IgD-negative memory B cell (primary cell): ENCODE measurements at regions not wholly inside any gene's neighbourhood (a gene's known extent, or its start where the extent isn't known, plus 50 kb on each side); places are given as distances from the start of the nearest gene placed in this dataset.

ENCODE experiments used
- H3K27ac Mint-ChIP-seq, 3 donors: one replicate each; pipeline ENCODE4 v1.8.0; 2020 to 2022; ENCODE audit warnings: mild to moderate bottlenecking in 3 of 3, mixed read lengths in 3 of 3, moderate library complexity in 1 of 3
- H3K27me3 Mint-ChIP-seq: one replicate; pipeline ENCODE4 v1.8.0; 2021; ENCODE audit warnings: mixed read lengths
- H3K36me3 Mint-ChIP-seq: one replicate; pipeline ENCODE4 v1.8.0; 2020; ENCODE audit warnings: mild to moderate bottlenecking, mixed read lengths
- H3K4me1 Mint-ChIP-seq, 3 donors: one replicate each; pipeline ENCODE4 v1.8.0; 2020 to 2022; ENCODE audit warnings: mixed read lengths in 3 of 3, mild to moderate bottlenecking in 1 of 3
- H3K4me3 Mint-ChIP-seq, 4 donors: one replicate each; pipeline ENCODE4 v1.8.0; 2020 to 2022; ENCODE audit warnings: mild to moderate bottlenecking in 4 of 4, mixed read lengths in 4 of 4, moderate library complexity in 3 of 4
- H3K9me3 Mint-ChIP-seq, 3 donors: one replicate each; pipeline ENCODE4 v1.8.0; 2020 to 2021; ENCODE audit warnings: mixed read lengths in 3 of 3, mild to moderate bottlenecking in 1 of 3

GRCh38 chr5:114700823-114701222, 339.0 kb downstream of the KCNN2 start:
- Mint-ChIP-seq H3K36me3 (no peaks in the 10 kb centered on the region), H3K4me3 (no peak overlapping the region), H3K27me3 (no peaks in the 10 kb centered on the region), H3K4me1 (peaks cover 0 to 1% (median 0%) of the 10 kb centered on the region in 3 donors), H3K27ac (no peak overlapping the region), H3K9me3 (peaks cover 0 to 6% (median 6%) of the 10 kb centered on the region in 3 donors)

GRCh38 chr5:114695292-114695904, 333.5 kb downstream of the KCNN2 start:
- no peaks in the 10 kb centered on the region for H3K36me3 Mint-ChIP-seq
- no peak overlapping the region for H3K4me3 Mint-ChIP-seq
- no peaks in the 10 kb centered on the region for H3K27me3 Mint-ChIP-seq
- H3K9me3 Mint-ChIP-seq, result peaks cover 0 to 7% (median 6%) of the 10 kb centered on the region in 3 donors
- H3K4me1 Mint-ChIP-seq, result no peaks in the 10 kb centered on the region
- no peak overlapping the region for H3K27ac Mint-ChIP-seq

GRCh38 chr5:114686356-114686755, 324.5 kb downstream of the KCNN2 start:
- H3K36me3 Mint-ChIP-seq, result no peaks in the 10 kb centered on the region
- no peak overlapping the region for H3K27ac Mint-ChIP-seq
- H3K4me1 Mint-ChIP-seq, result no peaks in the 10 kb centered on the region
- no peaks in the 10 kb centered on the region for H3K9me3 Mint-ChIP-seq
- H3K4me3 Mint-ChIP-seq, result no peak overlapping the region
- no peaks in the 10 kb centered on the region for H3K27me3 Mint-ChIP-seq

- Mint-ChIP-seq H3K4me3 (no peak overlapping the region), H3K27ac (no peak overlapping the region), H3K9me3 (no peaks in the 10 kb centered on the region), H3K27me3 (no peaks in the 10 kb centered on the region), H3K4me1 (no peaks in the 10 kb centered on the region), H3K36me3 (no peaks in the 10 kb centered on the region)
Measured at GRCh38 chr5:114678778-114679177, 316.9 kb downstream of the KCNN2 start.

GRCh38 chr5:114665551-114665950, 303.7 kb downstream of the KCNN2 start:
- no peaks in the 10 kb centered on the region for H3K36me3 Mint-ChIP-seq
- no peak overlapping the region for H3K27ac Mint-ChIP-seq
- peaks cover 0 to 1% (median 0%) of the 10 kb centered on the region in 3 donors for H3K4me1 Mint-ChIP-seq
- H3K27me3 Mint-ChIP-seq, result peaks cover under 1% of the 10 kb centered on the region
- peaks cover 0 to 4% (median 0%) of the 10 kb centered on the region in 3 donors for H3K9me3 Mint-ChIP-seq
- no peak overlapping the region for H3K4me3 Mint-ChIP-seq

- Mint-ChIP-seq H3K27ac (no peak overlapping the region), H3K36me3 (no peaks in the 10 kb centered on the region), H3K27me3 (peaks cover 1% of the 10 kb centered on the region), H3K4me1 (peaks cover 0 to 1% (median 0%) of the 10 kb centered on the region in 3 donors), H3K4me3 (no peak overlapping the region), H3K9me3 (peaks cover 0 to 4% (median 2%) of the 10 kb centered on the region in 3 donors)
Measured at GRCh38 chr5:114660791-114661190, 298.9 kb downstream of the KCNN2 start.

- H3K9me3 Mint-ChIP-seq, result peaks cover 0 to 3% (median 2%) of the 10 kb centered on the region in 3 donors
- H3K27ac Mint-ChIP-seq, result no peak overlapping the region
- H3K4me3 Mint-ChIP-seq, result no peak overlapping the region
- no peaks in the 10 kb centered on the region for H3K36me3 Mint-ChIP-seq
- peaks cover 1% of the 10 kb centered on the region for H3K27me3 Mint-ChIP-seq
- H3K4me1 Mint-ChIP-seq, result peaks cover 0 to 1% (median 0%) of the 10 kb centered on the region in 3 donors
Measured at GRCh38 chr5:114658194-114658593, 296.3 kb downstream of the KCNN2 start.

GRCh38 chr5:114657342-114658130, 295.7 kb downstream of the KCNN2 start:
- Mint-ChIP-seq H3K9me3 (peaks cover 0 to 3% (median 2%) of the 10 kb centered on the region in 3 donors), H3K36me3 (no peaks in the 10 kb centered on the region), H3K4me3 (no peak overlapping the region), H3K27me3 (peaks cover 1% of the 10 kb centered on the region), H3K27ac (peak overlapping the region in 1 of 3 donors; percentile 43), H3K4me1 (peaks cover 0 to 1% (median 0%) of the 10 kb centered on the region in 3 donors)

- Mint-ChIP-seq H3K36me3 (no peaks in the 10 kb centered on the region), H3K27ac (no peak overlapping the region), H3K4me3 (no peak overlapping the region), H3K9me3 (no peaks in the 10 kb centered on the region), H3K4me1 (no peaks in the 10 kb centered on the region), H3K27me3 (no peaks in the 10 kb centered on the region)
Measured at GRCh38 chr5:114649878-114650277, 288.0 kb downstream of the KCNN2 start.

- H3K4me1 Mint-ChIP-seq, result no peaks in the 10 kb centered on the region
- no peak overlapping the region for H3K27ac Mint-ChIP-seq
- no peaks in the 10 kb centered on the region for H3K27me3 Mint-ChIP-seq
- H3K36me3 Mint-ChIP-seq, result no peaks in the 10 kb centered on the region
- peaks cover 0 to 3% (median 3%) of the 10 kb centered on the region in 3 donors for H3K9me3 Mint-ChIP-seq
- no peak overlapping the region for H3K4me3 Mint-ChIP-seq
Measured at GRCh38 chr5:114648940-114649339, 287.1 kb downstream of the KCNN2 start.

- Mint-ChIP-seq H3K4me3 (no peak overlapping the region), H3K36me3 (no peaks in the 10 kb centered on the region), H3K27ac (no peak overlapping the region), H3K9me3 (peaks cover 4 to 11% (median 6%) of the 10 kb centered on the region in 3 donors), H3K27me3 (no peaks in the 10 kb centered on the region), H3K4me1 (no peaks in the 10 kb centered on the region)
Measured at GRCh38 chr5:114644576-114644975, 282.7 kb downstream of the KCNN2 start.

- Mint-ChIP-seq H3K36me3 (no peaks in the 10 kb centered on the region), H3K4me3 (no peak overlapping the region), H3K27ac (no peak overlapping the region), H3K27me3 (no peaks in the 10 kb centered on the region), H3K9me3 (peaks cover 2 to 4% (median 2%) of the 10 kb centered on the region in 3 donors), H3K4me1 (no peaks in the 10 kb centered on the region)
Measured at GRCh38 chr5:114636271-114636670, 274.4 kb downstream of the KCNN2 start.

- Mint-ChIP-seq H3K27ac (peak overlapping the region in 1 of 3 donors; percentile 11), H3K4me3 (no peak overlapping the region), H3K27me3 (no peaks in the 10 kb centered on the region), H3K9me3 (peaks cover 0 to 3% (median 2%) of the 10 kb centered on the region in 3 donors), H3K4me1 (no peaks in the 10 kb centered on the region), H3K36me3 (no peaks in the 10 kb centered on the region)
Measured at GRCh38 chr5:114634967-114635901, 273.4 kb downstream of the KCNN2 start.

GRCh38 chr5:114634517-114634916, 272.6 kb downstream of the KCNN2 start:
- H3K27me3 Mint-ChIP-seq, result no peaks in the 10 kb centered on the region
- H3K27ac Mint-ChIP-seq, result no peak overlapping the region
- H3K36me3 Mint-ChIP-seq, result no peaks in the 10 kb centered on the region
- H3K4me1 Mint-ChIP-seq, result no peaks in the 10 kb centered on the region
- peaks cover 0 to 2% (median 0%) of the 10 kb centered on the region in 3 donors for H3K9me3 Mint-ChIP-seq
- H3K4me3 Mint-ChIP-seq, result no peak overlapping the region

GRCh38 chr5:114612406-114612805, 250.5 kb downstream of the KCNN2 start:
- no peaks in the 10 kb centered on the region for H3K27me3 Mint-ChIP-seq
- no peaks in the 10 kb centered on the region for H3K36me3 Mint-ChIP-seq

More at GRCh38 chr5:114612406-114612805, 250.5 kb downstream of the KCNN2 start:
- no peak overlapping the region for H3K27ac Mint-ChIP-seq
- peaks cover 0 to 6% (median 1%) of the 10 kb centered on the region in 3 donors for H3K9me3 Mint-ChIP-seq
- no peak overlapping the region for H3K4me3 Mint-ChIP-seq
- H3K4me1 Mint-ChIP-seq, result no peaks in the 10 kb centered on the region
